GM12878 (cell line): ENCODE measurements at regions not wholly inside any gene's neighbourhood (a gene's known extent, or its start where the extent isn't known, plus 50 kb on each side); places are given as distances from the start of the nearest gene placed in this dataset.

ENCODE experiments used
- ATAC-seq: fragments of 200-7000 bp; cut with Tn5 transposase; 3 replicates; pipeline ENCODE4 v1.9.1; 2020; ENCODE audit warnings: mild to moderate bottlenecking, moderate library complexity
- BruUV-seq: library from RNA; stranded (reverse); fragments of 400-500 nt; replicated peaks from 2 replicates; lab custom pipeline; 2021; lab: Mats Ljungman, UMichigan
- CTCF ChIA-PET: fragments of 300-600 bp; sonication (Branson Sonifier 250); formaldehyde crosslinking; extraction: SDS; loops from one replicate; lab custom pipeline; 2021; ENCODE audit warnings: inconsistent platforms; lab: Yijun Ruan, JAX
- POLR2A ChIA-PET: fragments of 350-600 bp; formaldehyde crosslinking; extraction: SDS; loops from one replicate; lab custom pipeline; 2021; ENCODE audit warnings: inconsistent platforms; lab: Charles Lee
- RAD21 ChIA-PET: fragments of 300-600 bp; sonication (Branson Sonifier 250); formaldehyde crosslinking; loops from one replicate; lab custom pipeline; 2023; ENCODE audit warnings: antibody characterized with exemption; ENCODE audit not compliant: unreplicated experiment; lab: Charles Lee
- SMC1A ChIA-PET: fragments of 300-600 bp; sonication (Branson Sonifier 250); formaldehyde crosslinking; loops from one replicate; lab custom pipeline; 2023; ENCODE audit not compliant: unreplicated experiment, uncharacterized antibody; lab: Charles Lee
- DNase-seq: peaks from one replicate; pipeline ENCODE4 v3.0.0-alpha.2; 2011; ENCODE audit warnings: low read depth, low spot score
- FAIRE-seq: peaks from 3 replicates; lab custom pipeline; 2011; peaks lifted over from hg19 to GRCh38; lab: Jason Lieb, UNC
- H2AFZ ChIP-seq: 2 replicates; pipeline ENCODE4 v1.6.0; 2011; ENCODE audit warnings: low read depth, low read length, control low read depth; ENCODE audit not compliant: control insufficient read depth
- H3K27ac ChIP-seq: 2 replicates; pipeline ENCODE4 v1.5.1; 2011; ENCODE audit warnings: control low read depth; ENCODE audit not compliant: control insufficient read depth, insufficient read depth
- H3K27me3 ChIP-seq, 2 experiments: replicated peaks in 1 of 2; 2 replicates each; pipeline versions ENCODE4 v1.6.0 to v1.6.1; 2011; ENCODE audit warnings: low read length in 1 of 2; ENCODE audit not compliant: control insufficient read depth in 2 of 2, insufficient read depth in 2 of 2
- H3K36me3 ChIP-seq, 2 experiments: 2 replicates each; pipeline ENCODE4 v1.5.1; 2011; ENCODE audit warnings: low read length in 1 of 2; ENCODE audit not compliant: control insufficient read depth in 2 of 2, insufficient read depth in 2 of 2
- H3K4me1 ChIP-seq: 2 replicates; pipeline ENCODE4 v1.6.1; 2011; ENCODE audit warnings: mild to moderate bottlenecking, low read length, moderate library complexity, mixed read lengths; ENCODE audit not compliant: control insufficient read depth, insufficient read depth
- H3K4me2 ChIP-seq: 2 replicates; pipeline ENCODE4 v1.6.0; 2011; ENCODE audit warnings: control low read depth; ENCODE audit not compliant: control insufficient read depth, insufficient read depth
- H3K4me3 ChIP-seq: fragments of 200-600 bp; sonication (generic); 2 replicates; pipeline ENCODE4 v1.5.1; 2016
- H3K79me2 ChIP-seq: 2 replicates; pipeline ENCODE4 v1.6.0; 2011; ENCODE audit warnings: low read length; ENCODE audit not compliant: control insufficient read depth, insufficient read depth
- H3K9ac ChIP-seq: 2 replicates; pipeline ENCODE4 v1.8.0; 2011; ENCODE audit warnings: low read length, control low read depth, mixed read lengths; ENCODE audit not compliant: control insufficient read depth, insufficient read depth
- H3K9me3 ChIP-seq: replicated peaks from 3 replicates; pipeline ENCODE4 v1.5.1; 2011; ENCODE audit warnings: mild to moderate bottlenecking, low read length; ENCODE audit not compliant: control insufficient read depth, insufficient read depth
- H4K20me1 ChIP-seq: 2 replicates; pipeline ENCODE4 v1.6.0; 2011; ENCODE audit not compliant: control insufficient read depth, insufficient read depth
- CHD1 ChIP-seq: IDR thresholded peaks from 2 replicates; pipeline ENCODE4 v1.6.1; 2012; ENCODE audit warnings: low read depth, low read length, improper control_type of control experiment
- ETV6 ChIP-seq, 2 experiments: fragments of 450-650 bp in 1 of 2; IDR thresholded peaks in 1 of 2; conservative IDR thresholded peaks in 1 of 2; 2 replicates each; pipeline ENCODE4 v1.6.1; 2014; ENCODE audit warnings: antibody characterized with exemption in 1 of 2, borderline replicate concordance in 1 of 2, low read depth in 1 of 2, mild to moderate bottlenecking in 1 of 2, moderate library complexity in 1 of 2
- GABPA ChIP-seq: IDR thresholded peaks from 2 replicates; pipeline ENCODE4 v1.6.1; 2014; ENCODE audit warnings: antibody characterized with exemption, low read depth, mild to moderate bottlenecking, inconsistent platforms
- KAT2A ChIP-seq: conservative IDR thresholded peaks from 2 replicates; pipeline ENCODE4 v1.6.1; 2011; ENCODE audit warnings: low read depth, low read length; ENCODE audit not compliant: control insufficient read depth
- MTA2 ChIP-seq: fragments of 450-650 bp; IDR thresholded peaks from 2 replicates; pipeline ENCODE4 v1.6.1; 2016; ENCODE audit warnings: low read depth, mild to moderate bottlenecking, moderate library complexity
- MYB ChIP-seq: fragments of 150-350 bp; IDR thresholded peaks from 2 replicates; pipeline ENCODE4 v1.6.1; 2014; ENCODE audit warnings: mild to moderate bottlenecking, low read depth, low read length, borderline replicate concordance
- NFXL1 ChIP-seq: fragments of 450-650 bp; IDR thresholded peaks from 2 replicates; pipeline ENCODE4 v1.6.1; 2017; ENCODE audit warnings: antibody characterized with exemption, mild to moderate bottlenecking, borderline replicate concordance
- NRF1 ChIP-seq: conservative IDR thresholded peaks from 2 replicates; pipeline ENCODE4 v1.6.1; 2011; ENCODE audit warnings: mild to moderate bottlenecking, low read depth, low read length, improper control_type of control experiment
- SMAD5 ChIP-seq: IDR thresholded peaks from 2 replicates; pipeline ENCODE4 v1.6.1; 2016; ENCODE audit warnings: antibody characterized with exemption, low read depth
- SMC3 ChIP-seq: IDR thresholded peaks from 2 replicates; pipeline ENCODE4 v1.6.1; 2011; ENCODE audit warnings: low read length, improper control_type of control experiment, borderline replicate concordance
- SP1 ChIP-seq: IDR thresholded peaks from one replicate; pipeline ENCODE4 v1.6.1; 2011; ENCODE audit warnings: low read depth, low read length
- TCF7 ChIP-seq: IDR thresholded peaks from 2 replicates; pipeline ENCODE4 v1.6.1; 2014; ENCODE audit warnings: antibody characterized with exemption, borderline replicate concordance
- ZNF24 ChIP-seq: fragments of 450-650 bp; IDR thresholded peaks from 2 replicates; pipeline ENCODE4 v1.6.1; 2017; ENCODE audit warnings: antibody characterized with exemption, mild to moderate bottlenecking
- WGBS: methylation state at CpG from one replicate; pipeline ENCODE4 v1.1.6; 2016; ENCODE audit warnings: low lambda C conversion rate; ENCODE audit not compliant: insufficient replicate concordance, insufficient coverage; ENCODE audit errors: missing lambda C conversion rate; 5-methylcytosine and 5-hydroxymethylcytosine counted together
- in situ Hi-C: fragments of 300-500 bp; cut with MboI; formaldehyde crosslinking; loops from 9 replicates; pipeline ENCODE4 v1.14.3; 2018; ENCODE audit warnings: mixed read lengths
- intact Hi-C: fragments of 100-400 bp; cut with micrococcal nuclease; formaldehyde crosslinking; loops from one replicate; pipeline ENCODE4 v1.14.2; 2022; ENCODE audit not compliant: unreplicated experiment
- TF ChIP-seq, protein P1 (sequence below): fragments of 450-650 bp; IDR thresholded peaks from 2 replicates; pipeline ENCODE4 v1.6.1; 2017; ENCODE audit warnings: mild to moderate bottlenecking, moderate library complexity
- TF ChIP-seq, protein P2 (sequence below): fragments of 450-650 bp; IDR thresholded peaks from 2 replicates; pipeline ENCODE4 v1.6.1; 2014; ENCODE audit warnings: mild to moderate bottlenecking

DNA sequence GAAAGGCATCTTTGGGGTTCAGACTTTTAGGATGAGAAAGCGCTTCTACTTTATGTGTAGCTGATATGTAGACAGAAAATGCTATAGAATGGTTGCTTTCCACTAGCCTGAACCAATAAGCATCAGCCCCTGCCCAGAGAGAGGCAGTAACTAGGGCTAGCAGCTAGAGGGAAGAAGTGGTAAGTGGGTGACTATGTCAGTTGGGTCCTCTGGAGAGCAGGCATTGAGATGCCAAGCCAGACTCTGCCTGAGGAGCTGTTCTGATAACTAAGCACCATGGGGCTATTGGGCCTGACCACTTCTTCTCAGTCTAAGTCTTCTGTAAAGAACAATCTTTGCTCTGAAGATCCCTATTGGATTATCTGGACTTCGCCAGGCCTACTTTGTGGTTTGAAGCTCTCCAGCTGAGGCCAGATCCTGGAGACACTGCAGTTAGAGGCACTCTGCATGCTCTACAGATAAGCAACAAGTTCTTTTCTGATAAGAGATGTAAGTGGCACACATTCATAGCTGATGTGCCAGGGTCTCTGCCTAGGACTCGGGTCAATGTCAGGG lies 146.1 kb downstream of the RBM46 start:
- Histone ChIP-seq H3K4me3 (no peak overlapping the region), H3K9ac (no peak overlapping the region), H4K20me1 (no peaks in the 10 kb centered on the region), H3K9me3 (no peaks in the 10 kb centered on the region; the same call in 2 of the 3 replicates), H3K4me2 (no peak overlapping the region), H3K4me1 (no peaks in the 10 kb centered on the region), H3K36me3 (no peaks in the 10 kb centered on the region), H2AFZ (no peak overlapping the region), H3K79me2 (no peaks in the 10 kb centered on the region), H3K27me3 (no peaks in the 10 kb centered on the region; a peak in 1 of 4 replicates), H3K27ac (no peak overlapping the region)
- FAIRE-seq (no peak), DNase-seq (no peak), ATAC-seq (no peak)
- in situ Hi-C loops (no loop called here), intact Hi-C loops (no loop called here)
- ChIA-PET CTCF (no interaction called here), POLR2A (interaction anchor here (1.0 kb wide), 1 partner anchor 461 kb away, joined by 3 read pairs; no protein-coding TSS in a partner anchor), SMC1A (interaction anchor here (1.0 kb wide), 1 partner anchor 13 kb away, joined by 3 read pairs; no protein-coding TSS in a partner anchor), RAD21 (no interaction called here)
- BruUV-seq = no TSS peak
- 13% methylated on average over 3 of the region's 3 CpGs for WGBS
- TF ChIP-seq CHD1 = no peak
- no peak for TF ChIP-seq MYB
- no peak for TF ChIP-seq NRF1
- TF ChIP-seq NFXL1 = no peak
- no peak for TF ChIP-seq KAT2A
- no peak for TF ChIP-seq MTA2
- TF ChIP-seq, protein P1, sequence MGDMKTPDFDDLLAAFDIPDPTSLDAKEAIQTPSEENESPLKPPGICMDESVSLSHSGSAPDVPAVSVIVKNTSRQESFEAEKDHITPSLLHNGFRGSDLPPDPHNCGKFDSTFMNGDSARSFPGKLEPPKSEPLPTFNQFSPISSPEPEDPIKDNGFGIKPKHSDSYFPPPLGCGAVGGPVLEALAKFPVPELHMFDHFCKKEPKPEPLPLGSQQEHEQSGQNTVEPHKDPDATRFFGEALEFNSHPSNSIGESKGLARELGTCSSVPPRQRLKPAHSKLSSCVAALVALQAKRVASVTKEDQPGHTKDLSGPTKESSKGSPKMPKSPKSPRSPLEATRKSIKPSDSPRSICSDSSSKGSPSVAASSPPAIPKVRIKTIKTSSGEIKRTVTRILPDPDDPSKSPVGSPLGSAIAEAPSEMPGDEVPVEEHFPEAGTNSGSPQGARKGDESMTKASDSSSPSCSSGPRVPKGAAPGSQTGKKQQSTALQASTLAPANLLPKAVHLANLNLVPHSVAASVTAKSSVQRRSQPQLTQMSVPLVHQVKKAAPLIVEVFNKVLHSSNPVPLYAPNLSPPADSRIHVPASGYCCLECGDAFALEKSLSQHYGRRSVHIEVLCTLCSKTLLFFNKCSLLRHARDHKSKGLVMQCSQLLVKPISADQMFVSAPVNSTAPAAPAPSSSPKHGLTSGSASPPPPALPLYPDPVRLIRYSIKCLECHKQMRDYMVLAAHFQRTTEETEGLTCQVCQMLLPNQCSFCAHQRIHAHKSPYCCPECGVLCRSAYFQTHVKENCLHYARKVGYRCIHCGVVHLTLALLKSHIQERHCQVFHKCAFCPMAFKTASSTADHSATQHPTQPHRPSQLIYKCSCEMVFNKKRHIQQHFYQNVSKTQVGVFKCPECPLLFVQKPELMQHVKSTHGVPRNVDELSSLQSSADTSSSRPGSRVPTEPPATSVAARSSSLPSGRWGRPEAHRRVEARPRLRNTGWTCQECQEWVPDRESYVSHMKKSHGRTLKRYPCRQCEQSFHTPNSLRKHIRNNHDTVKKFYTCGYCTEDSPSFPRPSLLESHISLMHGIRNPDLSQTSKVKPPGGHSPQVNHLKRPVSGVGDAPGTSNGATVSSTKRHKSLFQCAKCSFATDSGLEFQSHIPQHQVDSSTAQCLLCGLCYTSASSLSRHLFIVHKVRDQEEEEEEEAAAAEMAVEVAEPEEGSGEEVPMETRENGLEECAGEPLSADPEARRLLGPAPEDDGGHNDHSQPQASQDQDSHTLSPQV = no peak
- TF ChIP-seq ETV6 (conservative IDR thresholded peaks at IDR 0.05 in 1 of 2, IDR thresholded peaks at IDR 0.05 in 1 of 2; ENCODE audit: borderline replicate concordance in 1 of 2, low read depth in 1 of 2) = no peak
- TF ChIP-seq TCF7 = no peak
- TF ChIP-seq SMAD5 = no peak
- TF ChIP-seq, protein P2, sequence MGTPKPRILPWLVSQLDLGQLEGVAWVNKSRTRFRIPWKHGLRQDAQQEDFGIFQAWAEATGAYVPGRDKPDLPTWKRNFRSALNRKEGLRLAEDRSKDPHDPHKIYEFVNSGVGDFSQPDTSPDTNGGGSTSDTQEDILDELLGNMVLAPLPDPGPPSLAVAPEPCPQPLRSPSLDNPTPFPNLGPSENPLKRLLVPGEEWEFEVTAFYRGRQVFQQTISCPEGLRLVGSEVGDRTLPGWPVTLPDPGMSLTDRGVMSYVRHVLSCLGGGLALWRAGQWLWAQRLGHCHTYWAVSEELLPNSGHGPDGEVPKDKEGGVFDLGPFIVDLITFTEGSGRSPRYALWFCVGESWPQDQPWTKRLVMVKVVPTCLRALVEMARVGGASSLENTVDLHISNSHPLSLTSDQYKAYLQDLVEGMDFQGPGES = no peak
- no peak for TF ChIP-seq ZNF24
- TF ChIP-seq SMC3 = no peak
- TF ChIP-seq GABPA = no peak
- TF ChIP-seq SP1 = no peak
